Hepatocyte (in vitro differentiated cells): ENCODE measurements at regions not wholly inside any gene's neighbourhood (a gene's known extent, or its start where the extent isn't known, plus 50 kb on each side); places are given as distances from the start of the nearest gene placed in this dataset.

ENCODE experiments used
- EZH2 ChIP-seq: fragments of 200-600 bp; sonication (generic); IDR thresholded peaks from 2 replicates; pipeline ENCODE4 v1.6.1; 2016; ENCODE audit warnings: antibody characterized with exemption, mild to moderate bottlenecking, borderline replicate concordance
- EZH2phosphoT487 ChIP-seq: fragments of 200-600 bp; sonication (generic); IDR thresholded peaks from one replicate; pipeline ENCODE4 v1.6.1; 2018; ENCODE audit warnings: antibody characterized with exemption, mild to moderate bottlenecking, low read depth, moderate library complexity; ENCODE audit not compliant: unreplicated experiment, severe bottlenecking
- TF ChIP-seq, protein P1 (sequence below): fragments of 200-600 bp; sonication (generic); IDR thresholded peaks from 2 replicates; pipeline ENCODE4 v1.5.1; 2016; ENCODE audit warnings: antibody characterized with exemption, mild to moderate bottlenecking; ENCODE audit not compliant: poor library complexity

DNA sequence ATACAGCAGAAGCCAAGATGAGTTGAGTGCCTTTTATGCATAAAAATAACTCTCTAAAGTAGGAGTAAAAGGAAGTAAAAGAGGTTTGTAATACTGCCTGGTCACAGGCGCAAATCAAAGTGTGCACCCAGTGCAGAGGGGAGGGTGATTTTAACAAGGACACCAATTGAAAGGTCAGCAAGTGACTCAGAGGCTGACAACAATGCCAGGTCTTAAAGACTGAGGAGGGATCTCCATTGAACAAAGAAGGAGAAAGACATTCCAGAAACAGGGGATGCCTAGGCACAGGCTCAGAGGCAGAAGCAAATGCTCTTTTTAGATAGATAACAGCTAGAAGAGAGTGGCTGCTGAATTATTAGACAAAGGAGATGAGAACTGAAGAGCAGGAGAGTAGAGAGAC, 297.4 kb upstream of the VCX start:
- TF ChIP-seq, protein P1, sequence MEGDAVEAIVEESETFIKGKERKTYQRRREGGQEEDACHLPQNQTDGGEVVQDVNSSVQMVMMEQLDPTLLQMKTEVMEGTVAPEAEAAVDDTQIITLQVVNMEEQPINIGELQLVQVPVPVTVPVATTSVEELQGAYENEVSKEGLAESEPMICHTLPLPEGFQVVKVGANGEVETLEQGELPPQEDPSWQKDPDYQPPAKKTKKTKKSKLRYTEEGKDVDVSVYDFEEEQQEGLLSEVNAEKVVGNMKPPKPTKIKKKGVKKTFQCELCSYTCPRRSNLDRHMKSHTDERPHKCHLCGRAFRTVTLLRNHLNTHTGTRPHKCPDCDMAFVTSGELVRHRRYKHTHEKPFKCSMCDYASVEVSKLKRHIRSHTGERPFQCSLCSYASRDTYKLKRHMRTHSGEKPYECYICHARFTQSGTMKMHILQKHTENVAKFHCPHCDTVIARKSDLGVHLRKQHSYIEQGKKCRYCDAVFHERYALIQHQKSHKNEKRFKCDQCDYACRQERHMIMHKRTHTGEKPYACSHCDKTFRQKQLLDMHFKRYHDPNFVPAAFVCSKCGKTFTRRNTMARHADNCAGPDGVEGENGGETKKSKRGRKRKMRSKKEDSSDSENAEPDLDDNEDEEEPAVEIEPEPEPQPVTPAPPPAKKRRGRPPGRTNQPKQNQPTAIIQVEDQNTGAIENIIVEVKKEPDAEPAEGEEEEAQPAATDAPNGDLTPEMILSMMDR = no peak
- TF ChIP-seq EZH2 = no peak
- TF ChIP-seq EZH2phosphoT487 = no peak
